ENCODE measurements at regions not wholly inside any gene's neighbourhood (a gene's known extent, or its start where the extent isn't known, plus 50 kb on each side); places are given as distances from the start of the nearest gene placed in this dataset.

- intact Hi-C loops (cut with micrococcal nuclease; ENCODE audit: unreplicated experiment) (no loop called here), in situ Hi-C loops (cut with MboI) (no loop called here)
- Histone ChIP-seq H4K20me1 (ENCODE audit: control insufficient read depth, insufficient read depth) (no peaks in the 10 kb centered on the region), H3K4me2 (ENCODE audit: control insufficient read depth, insufficient read depth) (no peak overlapping the region), H3K79me2 (ENCODE audit: control insufficient read depth, insufficient read depth, low read length) (no peaks in the 10 kb centered on the region), H3K4me1 (ENCODE audit: control insufficient read depth, insufficient read depth, low read length) (no peaks in the 10 kb centered on the region), H3K9me3 (replicated peaks; ENCODE audit: control insufficient read depth, insufficient read depth, low read length) (no peaks in the 10 kb centered on the region), H3K4me3 (no peak overlapping the region), H3K27me3 (replicated peaks in 1 of 2; ENCODE audit: control insufficient read depth in 2 of 2, insufficient read depth in 2 of 2, low read length in 1 of 2) (no peaks in the 10 kb centered on the region), H3K36me3 (ENCODE audit: control insufficient read depth in 2 of 2, insufficient read depth in 2 of 2, low read length in 1 of 2) (no peaks in the 10 kb centered on the region), H3K9ac (ENCODE audit: control insufficient read depth, insufficient read depth, low read length) (no peak overlapping the region), H3K27ac (ENCODE audit: control insufficient read depth, insufficient read depth) (no peak overlapping the region), H2AFZ (ENCODE audit: control insufficient read depth, low read depth, low read length) (no peak overlapping the region)
- POLR2A ChIA-PET, result no interaction called here
- SMC1A ChIA-PET (ENCODE audit: uncharacterized antibody, unreplicated experiment), result interaction anchor here (0.6 to 2.0 kb wide), 17 partner anchors 16 to 1841 kb away, joined by 3 to 15 read pairs (median 3); no protein-coding TSS in a partner anchor
- TF ChIP-seq, protein P1, sequence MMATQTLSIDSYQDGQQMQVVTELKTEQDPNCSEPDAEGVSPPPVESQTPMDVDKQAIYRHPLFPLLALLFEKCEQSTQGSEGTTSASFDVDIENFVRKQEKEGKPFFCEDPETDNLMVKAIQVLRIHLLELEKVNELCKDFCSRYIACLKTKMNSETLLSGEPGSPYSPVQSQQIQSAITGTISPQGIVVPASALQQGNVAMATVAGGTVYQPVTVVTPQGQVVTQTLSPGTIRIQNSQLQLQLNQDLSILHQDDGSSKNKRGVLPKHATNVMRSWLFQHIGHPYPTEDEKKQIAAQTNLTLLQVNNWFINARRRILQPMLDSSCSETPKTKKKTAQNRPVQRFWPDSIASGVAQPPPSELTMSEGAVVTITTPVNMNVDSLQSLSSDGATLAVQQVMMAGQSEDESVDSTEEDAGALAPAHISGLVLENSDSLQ (IDR thresholded peaks at IDR 0.05), result no peak
- TF ChIP-seq SMC3 (IDR thresholded peaks at IDR 0.05; ENCODE audit: borderline replicate concordance, low read length), result peak; percentile 53; the same call in 1 of the 2 replicates
- TF ChIP-seq, protein P2, sequence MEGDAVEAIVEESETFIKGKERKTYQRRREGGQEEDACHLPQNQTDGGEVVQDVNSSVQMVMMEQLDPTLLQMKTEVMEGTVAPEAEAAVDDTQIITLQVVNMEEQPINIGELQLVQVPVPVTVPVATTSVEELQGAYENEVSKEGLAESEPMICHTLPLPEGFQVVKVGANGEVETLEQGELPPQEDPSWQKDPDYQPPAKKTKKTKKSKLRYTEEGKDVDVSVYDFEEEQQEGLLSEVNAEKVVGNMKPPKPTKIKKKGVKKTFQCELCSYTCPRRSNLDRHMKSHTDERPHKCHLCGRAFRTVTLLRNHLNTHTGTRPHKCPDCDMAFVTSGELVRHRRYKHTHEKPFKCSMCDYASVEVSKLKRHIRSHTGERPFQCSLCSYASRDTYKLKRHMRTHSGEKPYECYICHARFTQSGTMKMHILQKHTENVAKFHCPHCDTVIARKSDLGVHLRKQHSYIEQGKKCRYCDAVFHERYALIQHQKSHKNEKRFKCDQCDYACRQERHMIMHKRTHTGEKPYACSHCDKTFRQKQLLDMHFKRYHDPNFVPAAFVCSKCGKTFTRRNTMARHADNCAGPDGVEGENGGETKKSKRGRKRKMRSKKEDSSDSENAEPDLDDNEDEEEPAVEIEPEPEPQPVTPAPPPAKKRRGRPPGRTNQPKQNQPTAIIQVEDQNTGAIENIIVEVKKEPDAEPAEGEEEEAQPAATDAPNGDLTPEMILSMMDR (IDR thresholded peaks at IDR 0.05 in 2 of 3, conservative IDR thresholded peaks at IDR 0.05 in 1 of 3; ENCODE audit: control insufficient read depth in 2 of 3, extremely low read depth in 1 of 3, insufficient read depth in 1 of 3, low read depth in 3 of 3, low read length in 3 of 3), result peak in 1 of 3 experiments; percentile 45; a peak in 2 of 6 replicates
- TF ChIP-seq TCF3 (IDR thresholded peaks at IDR 0.05; ENCODE audit: borderline replicate concordance, insufficient read depth, low read depth, low read length), result no peak
- TF ChIP-seq RAD21 (IDR thresholded peaks at IDR 0.05; ENCODE audit: insufficient read depth, low read depth, low read length), result peak; percentile 69
- 0% methylated on average over 3 of the region's 3 CpGs for WGBS (ENCODE audit: insufficient coverage, insufficient replicate concordance, low lambda C conversion rate, missing lambda C conversion rate)
- no TSS peak for BruUV-seq (replicated peaks)
- RAD21 ChIA-PET (ENCODE audit: unreplicated experiment), result interaction anchor here (0.7 to 1.8 kb wide), 6 partner anchors 9 to 481 kb away, joined by 4 to 12 read pairs (median 5); no protein-coding TSS in a partner anchor
- CTCF ChIA-PET, result interaction anchor here (0.7 to 2.5 kb wide), 14 partner anchors 9 to 903 kb away, joined by 3 to 15 read pairs (median 4); no protein-coding TSS in a partner anchor
- FAIRE-seq, result no peak
- DNase-seq (ENCODE audit: low read depth, low spot score), result no peak
- ATAC-seq, result peak; percentile 86
Observed at GRCh38 chr4:62644372-62644771, 1444.2 kb downstream of the ADGRL3 start.

Measured in GM12878 (cell line).